Stimulated activated CD4-positive, alpha-beta T cell treated with anti-CD3 and anti-CD28 coated beads, Interleukin-1b, Interleukin-23, amount 100 ng/mL, for 48 hours (primary cell): ENCODE measurements at regions not wholly inside any gene's neighbourhood (a gene's known extent, or its start where the extent isn't known, plus 50 kb on each side); places are given as distances from the start of the nearest gene placed in this dataset.
"Not testable (repeated sequence)": the region's sequence is repeated elsewhere in the genome, so short reads cannot be mapped to it uniquely, and the experiment has no call there.

ENCODE experiments used
- DNase-seq: peaks from one replicate; pipeline ENCODE4 v3.0.0-alpha.2; 2020

DNA sequence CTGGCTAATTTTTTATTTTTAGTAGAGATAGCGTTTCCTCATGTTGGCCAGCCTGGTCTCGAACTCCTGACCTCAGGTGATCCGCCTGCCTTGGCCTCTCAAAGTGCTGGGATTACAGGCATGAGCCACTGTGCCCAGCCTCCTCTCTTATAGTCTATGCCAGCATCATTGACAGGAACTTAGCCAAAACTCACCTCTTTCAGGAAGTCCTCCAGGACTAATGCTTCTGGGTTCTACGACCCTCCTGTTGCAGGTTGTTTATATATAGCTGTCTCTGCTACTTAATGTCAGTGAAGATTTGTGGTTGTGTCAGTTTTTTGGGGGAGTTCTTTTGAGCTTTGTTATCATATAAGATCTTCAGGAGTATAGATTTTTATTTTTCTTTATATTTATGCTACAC lies 112.1 kb upstream of the CDC42EP3 start:
- no peak for DNase-seq

DNA sequence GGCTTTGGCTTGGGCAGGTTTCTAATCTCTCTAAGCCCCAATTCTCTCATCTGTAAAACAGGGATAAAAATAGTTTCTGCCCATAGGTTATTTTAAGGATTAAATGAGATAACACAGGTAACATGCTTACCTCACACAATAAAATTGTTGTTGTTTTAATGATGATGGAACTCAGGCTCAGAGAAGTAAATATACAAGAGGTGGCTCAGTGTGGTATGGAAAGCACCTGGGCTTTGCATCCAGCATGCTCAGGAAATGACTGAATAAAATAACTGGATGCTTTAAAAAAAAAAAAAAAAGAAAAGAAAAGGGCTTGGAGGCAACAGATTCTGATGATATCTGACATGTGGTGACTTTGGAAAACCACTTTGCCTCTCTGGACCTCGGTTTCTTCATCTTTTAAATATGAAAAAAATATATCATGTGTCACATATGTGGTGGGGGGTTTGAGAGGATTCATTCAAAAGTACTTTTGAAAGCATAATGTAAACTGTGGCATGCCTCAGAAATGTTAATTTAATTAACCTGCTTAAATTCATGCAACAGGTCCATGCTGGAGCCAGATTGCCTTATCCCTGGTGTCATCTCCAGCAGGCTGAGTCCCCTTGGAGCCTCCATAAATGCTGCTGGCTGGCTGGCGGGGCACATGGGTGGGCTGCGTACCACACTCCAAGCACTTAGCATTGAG lies 112.8 kb upstream of the CDC42EP3 start:
- no peak for DNase-seq

DNA sequence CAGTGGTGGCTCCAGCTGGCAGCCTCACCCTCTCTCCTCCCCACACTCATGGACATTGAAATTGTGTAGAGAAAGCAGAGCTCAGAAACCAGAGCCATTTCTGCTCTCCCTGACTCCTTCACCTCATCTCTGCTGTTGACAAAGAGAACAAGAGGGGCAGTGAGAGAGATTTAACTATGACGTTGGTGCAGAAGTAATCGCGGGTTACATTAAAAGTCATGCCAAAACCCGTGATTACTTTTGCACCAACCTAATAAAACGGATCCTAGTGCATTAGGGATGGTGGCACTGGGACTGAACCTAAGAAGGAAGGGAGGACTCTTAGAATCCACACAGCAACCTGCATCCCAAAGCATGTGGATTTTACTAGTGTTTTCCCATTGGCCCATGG lies 113.3 kb upstream of the CDC42EP3 start:
- DNase-seq = no peak

GRCh38 chr2:37786191-37786698 lies 114.8 kb upstream of the CDC42EP3 start:
- no peak for DNase-seq

- no peak for DNase-seq
Measured at GRCh38 chr2:37786854-37787253, 115.4 kb upstream of the CDC42EP3 start.

DNA sequence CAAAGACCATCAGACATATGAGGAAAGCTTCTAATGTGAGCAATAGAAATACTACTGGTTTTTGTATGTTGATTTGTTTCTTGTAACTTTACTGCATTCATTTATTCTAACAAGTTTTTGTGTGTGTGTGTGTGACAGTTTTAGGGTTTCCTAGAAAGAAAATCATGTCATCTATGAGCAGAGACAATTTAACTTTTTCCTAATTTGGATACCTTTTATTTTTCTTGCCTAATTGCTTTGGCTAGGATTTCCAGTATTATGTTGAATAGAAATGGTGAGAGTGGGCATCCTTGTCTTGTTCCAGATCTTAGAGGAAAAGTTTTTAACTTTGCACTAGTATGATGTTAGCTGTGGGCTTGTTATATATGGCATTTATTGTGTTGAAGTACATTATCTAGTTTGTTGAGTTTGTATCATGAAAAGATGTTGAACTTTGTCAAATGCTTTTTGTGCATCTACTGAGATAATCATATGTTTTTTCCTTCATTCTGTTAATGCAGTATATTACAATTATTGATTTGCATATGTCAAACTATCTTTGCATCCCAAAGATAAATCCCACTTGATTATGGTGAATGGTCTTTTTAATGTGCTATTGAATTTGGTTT lies 117.3 kb upstream of the CDC42EP3 start:
- DNase-seq = no peak

GRCh38 chr2:37790019-37790418 lies 118.6 kb upstream of the CDC42EP3 start:
- no peak for DNase-seq

- DNase-seq = no peak
Measured at GRCh38 chr2:37790462-37790861, 119.0 kb upstream of the CDC42EP3 start.

- no peak for DNase-seq
Measured at GRCh38 chr2:37792366-37792765, 120.9 kb upstream of the CDC42EP3 start.

GRCh38 chr2:37793004-37793403 lies 121.6 kb upstream of the CDC42EP3 start:
- no peak for DNase-seq

GRCh38 chr2:37794717-37795116 lies 123.3 kb upstream of the CDC42EP3 start:
- no peak for DNase-seq

- DNase-seq = no peak
Measured at GRCh38 chr2:37795456-37795855, 124.0 kb upstream of the CDC42EP3 start.

GRCh38 chr2:37795938-37796337 lies 124.5 kb upstream of the CDC42EP3 start:
- no peak for DNase-seq

DNA sequence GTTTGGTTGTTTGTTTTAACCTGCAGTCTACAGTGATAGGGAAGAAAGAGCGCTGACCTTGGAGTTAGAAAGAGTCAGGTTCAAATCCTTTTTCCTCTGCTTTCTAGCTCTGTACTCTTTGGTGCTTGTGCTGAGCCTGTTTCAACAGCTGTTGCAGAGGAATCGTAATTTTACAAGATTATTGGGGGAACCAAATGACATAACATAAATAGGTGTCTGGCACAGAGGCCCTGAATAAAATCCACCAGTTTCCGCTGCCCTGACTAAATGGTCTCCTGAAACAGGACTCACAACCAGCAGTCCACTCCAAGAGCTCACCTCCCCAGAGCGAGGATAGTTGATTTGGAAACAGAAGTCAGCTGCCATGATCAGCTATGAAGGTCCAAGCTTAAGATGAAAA lies 125.0 kb upstream of the CDC42EP3 start:
- no peak for DNase-seq

DNA sequence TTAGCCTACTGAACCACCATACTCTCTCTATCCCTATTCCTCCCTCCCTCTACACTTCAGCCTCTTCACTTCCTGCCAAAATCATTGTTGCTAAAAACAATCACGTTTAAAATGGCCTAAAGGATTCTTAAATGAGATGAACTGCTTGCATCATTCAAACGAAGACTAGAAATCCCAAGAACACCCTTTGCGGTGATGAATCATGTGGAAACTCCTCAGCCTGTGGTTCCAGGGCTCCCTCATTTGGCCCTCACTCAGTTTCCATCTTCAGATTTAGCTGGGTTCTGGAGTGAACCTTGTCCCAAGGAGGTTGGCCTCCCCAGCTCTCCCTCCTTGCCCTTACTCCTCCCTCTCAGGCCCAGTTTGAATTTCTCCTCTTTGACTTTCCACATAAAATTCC lies 125.6 kb upstream of the CDC42EP3 start:
- DNase-seq = no peak

DNA sequence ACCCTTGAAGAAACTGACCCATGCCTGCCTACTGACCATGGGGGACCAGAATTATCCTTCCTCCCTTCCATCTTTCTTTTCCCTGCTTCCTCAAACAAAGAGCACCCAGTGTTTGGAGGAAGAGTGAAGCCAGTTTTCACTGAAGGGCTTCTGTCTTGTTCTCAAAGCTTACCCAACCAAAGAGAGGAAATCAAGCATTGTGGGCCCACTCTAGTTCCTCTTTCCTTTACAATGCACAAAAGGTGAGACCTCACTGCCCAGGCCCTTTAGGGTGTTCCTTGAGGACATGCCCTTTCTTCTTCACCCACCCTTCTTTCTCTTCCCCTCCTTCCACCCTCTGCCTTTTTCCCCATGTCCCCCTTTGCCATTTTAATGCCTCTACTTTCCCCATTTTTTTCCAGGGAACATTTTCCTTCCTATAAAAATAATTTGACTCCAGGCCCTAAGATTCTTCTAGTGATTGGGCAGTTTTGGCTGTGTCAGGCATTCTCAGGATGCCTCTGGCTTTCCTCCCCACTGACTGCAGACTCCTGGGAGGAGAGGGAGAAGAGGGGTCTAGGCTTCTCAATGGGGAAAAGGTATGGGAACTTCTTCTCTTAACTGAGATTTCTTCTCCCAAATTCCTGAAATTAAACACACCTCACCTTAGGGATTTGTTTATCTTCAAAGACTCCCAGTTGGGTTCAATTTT lies 126.6 kb upstream of the RMDN2 start:
- DNase-seq = no peak

GRCh38 chr2:37800176-37800858 lies 124.8 kb upstream of the RMDN2 start:
- DNase-seq = no peak

DNA sequence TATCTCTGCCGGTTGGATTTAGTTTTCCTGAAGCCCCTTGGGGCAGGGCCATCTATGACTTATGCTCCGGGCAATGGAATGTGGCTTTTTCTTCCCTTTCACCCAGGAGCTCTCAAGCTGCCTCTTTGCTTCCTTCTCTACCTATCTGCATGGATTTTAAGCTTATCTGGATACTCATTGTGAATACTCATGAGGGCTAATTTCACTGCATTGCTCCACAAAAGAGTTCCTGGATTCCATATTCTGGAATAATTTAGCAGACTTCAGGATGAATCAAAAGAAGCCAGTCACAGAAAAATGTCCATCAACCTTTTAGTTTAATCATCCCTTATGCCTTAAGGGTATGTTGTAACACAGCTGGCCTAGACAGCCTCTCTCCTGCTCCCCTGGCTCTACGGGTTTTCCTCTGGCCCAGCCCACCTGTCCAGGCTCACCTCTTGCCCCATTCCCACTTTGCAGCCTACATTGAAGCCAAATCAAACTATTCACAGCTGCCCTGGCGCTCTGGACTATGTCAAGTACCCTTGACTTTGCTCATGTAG lies 122.8 kb upstream of the RMDN2 start:
- no peak for DNase-seq

GRCh38 chr2:37802899-37803379 lies 122.1 kb upstream of the RMDN2 start:
- no peak for DNase-seq

GRCh38 chr2:37806004-37806403 lies 119.1 kb upstream of the RMDN2 start:
- DNase-seq = not testable (repeated sequence)

GRCh38 chr2:37809525-37809924 lies 115.6 kb upstream of the RMDN2 start:
- DNase-seq = no peak

- no peak for DNase-seq
Measured at GRCh38 chr2:37809931-37810570, 115.0 kb upstream of the RMDN2 start.

- no peak for DNase-seq
Measured at GRCh38 chr2:37812414-37812813, 112.7 kb upstream of the RMDN2 start.
